ENCODE measurements at regions not wholly inside any gene's neighbourhood (a gene's known extent, or its start where the extent isn't known, plus 50 kb on each side); places are given as distances from the start of the nearest gene placed in this dataset.
A peak's percentile ranks its signal among the peaks of the same experiment; 100 is the strongest.
"Not testable (repeated sequence)": the region's sequence is repeated elsewhere in the genome, so short reads cannot be mapped to it uniquely, and the experiment has no call there.

GRCh38 chr5:17058438-17058837 is 122.3 kb upstream of the MYO10 start:
- no peaks in the 10 kb centered on the region for H3K36me3 Mint-ChIP-seq
- CTCF ChIA-PET: interaction anchor here (0.7 kb wide), 1 partner anchor 1159 kb away, joined by 3 read pairs; no protein-coding TSS in a partner anchor
- H3K4me3 Mint-ChIP-seq: no peak overlapping the region
- H3K27ac Mint-ChIP-seq: no peak overlapping the region
- peaks cover 5% of the 10 kb centered on the region for H3K9me3 Mint-ChIP-seq
- no peak for DNase-seq
- H3K4me1 Mint-ChIP-seq: no peaks in the 10 kb centered on the region
- H3K27me3 Mint-ChIP-seq: no peaks in the 10 kb centered on the region

GRCh38 chr5:17061973-17062470 is 125.9 kb upstream of the MYO10 start:
- Mint-ChIP-seq H3K4me3 (no peak overlapping the region), H3K9me3 (peaks cover 8% of the 10 kb centered on the region), H3K27ac (no peak overlapping the region), H3K27me3 (no peaks in the 10 kb centered on the region), H3K36me3 (no peaks in the 10 kb centered on the region), H3K4me1 (no peaks in the 10 kb centered on the region)
- no peak for DNase-seq
- CTCF ChIA-PET: no interaction called here

- H3K27ac Mint-ChIP-seq, H3K4me3 Mint-ChIP-seq, H3K36me3 Mint-ChIP-seq, H3K9me3 Mint-ChIP-seq, H3K27me3 Mint-ChIP-seq, CTCF ChIA-PET, DNase-seq, H3K4me1 Mint-ChIP-seq: not testable (repeated sequence)
Observed at GRCh38 chr5:17062741-17063140, 126.7 kb upstream of the MYO10 start.

GRCh38 chr5:17064241-17064640 is 128.2 kb upstream of the MYO10 start:
- CTCF ChIA-PET: no interaction called here
- Mint-ChIP-seq H3K27me3 (no peaks in the 10 kb centered on the region), H3K9me3 (peaks cover 8% of the 10 kb centered on the region), H3K4me1 (no peaks in the 10 kb centered on the region), H3K36me3 (no peaks in the 10 kb centered on the region), H3K27ac (no peak overlapping the region), H3K4me3 (no peak overlapping the region)
- DNase-seq: no peak

GRCh38 chr5:17065458-17065857 is 129.4 kb upstream of the MYO10 start:
- Mint-ChIP-seq H3K36me3 (no peaks in the 10 kb centered on the region), H3K9me3 (peaks cover 8% of the 10 kb centered on the region), H3K4me3 (no peak overlapping the region), H3K27me3 (no peaks in the 10 kb centered on the region), H3K27ac (no peak overlapping the region), H3K4me1 (no peaks in the 10 kb centered on the region)
- CTCF ChIA-PET: no interaction called here
- no peak for DNase-seq

- H3K27ac Mint-ChIP-seq, DNase-seq, CTCF ChIA-PET, H3K36me3 Mint-ChIP-seq, H3K4me1 Mint-ChIP-seq, H3K27me3 Mint-ChIP-seq, H3K9me3 Mint-ChIP-seq, H3K4me3 Mint-ChIP-seq: not testable (repeated sequence)
Observed at GRCh38 chr5:17066026-17066425, 129.9 kb upstream of the MYO10 start.

GRCh38 chr5:17067657-17068392 is 131.7 kb upstream of the MYO10 start:
- H3K9me3 Mint-ChIP-seq: peaks cover 6% of the 10 kb centered on the region
- no peaks in the 10 kb centered on the region for H3K4me1 Mint-ChIP-seq
- no peak overlapping the region for H3K27ac Mint-ChIP-seq
- no peaks in the 10 kb centered on the region for H3K36me3 Mint-ChIP-seq
- no peaks in the 10 kb centered on the region for H3K27me3 Mint-ChIP-seq
- DNase-seq: no peak
- H3K4me3 Mint-ChIP-seq: no peak overlapping the region
- CTCF ChIA-PET: no interaction called here

- H3K9me3 Mint-ChIP-seq: peaks cover 3% of the 10 kb centered on the region
- no peak overlapping the region for H3K4me3 Mint-ChIP-seq
- H3K27me3 Mint-ChIP-seq: no peaks in the 10 kb centered on the region
- CTCF ChIA-PET: no interaction called here
- no peaks in the 10 kb centered on the region for H3K4me1 Mint-ChIP-seq
- no peak overlapping the region for H3K27ac Mint-ChIP-seq
- H3K36me3 Mint-ChIP-seq: no peaks in the 10 kb centered on the region
- DNase-seq: no peak
Observed at GRCh38 chr5:17069995-17070511, 134.0 kb upstream of the MYO10 start.

- no peak for DNase-seq
- CTCF ChIA-PET: no interaction called here
- Mint-ChIP-seq H3K36me3 (no peaks in the 10 kb centered on the region), H3K4me3 (no peak overlapping the region), H3K27me3 (no peaks in the 10 kb centered on the region), H3K27ac (no peak overlapping the region), H3K4me1 (no peaks in the 10 kb centered on the region), H3K9me3 (peaks cover 3% of the 10 kb centered on the region)
Observed at GRCh38 chr5:17070647-17071046, 134.6 kb upstream of the MYO10 start.

GRCh38 chr5:17075236-17075635 is 139.1 kb upstream of the MYO10 start:
- Mint-ChIP-seq H3K27ac (no peak overlapping the region), H3K9me3 (peaks cover 2% of the 10 kb centered on the region), H3K27me3 (no peaks in the 10 kb centered on the region), H3K4me3 (no peak overlapping the region), H3K4me1 (no peaks in the 10 kb centered on the region), H3K36me3 (no peaks in the 10 kb centered on the region)
- no peak for DNase-seq
- CTCF ChIA-PET: no interaction called here

GRCh38 chr5:17076272-17076671 is 140.2 kb upstream of the MYO10 start:
- CTCF ChIA-PET: no interaction called here
- peaks cover 2% of the 10 kb centered on the region for H3K9me3 Mint-ChIP-seq
- H3K36me3 Mint-ChIP-seq: no peaks in the 10 kb centered on the region
- no peaks in the 10 kb centered on the region for H3K4me1 Mint-ChIP-seq
- no peaks in the 10 kb centered on the region for H3K27me3 Mint-ChIP-seq
- no peak for DNase-seq
- H3K4me3 Mint-ChIP-seq: no peak overlapping the region
- H3K27ac Mint-ChIP-seq: peak overlapping the region; percentile 3

- H3K27me3 Mint-ChIP-seq: no peaks in the 10 kb centered on the region
- no peaks in the 10 kb centered on the region for H3K36me3 Mint-ChIP-seq
- H3K27ac Mint-ChIP-seq: no peak overlapping the region
- DNase-seq: no peak
- H3K4me1 Mint-ChIP-seq: no peaks in the 10 kb centered on the region
- CTCF ChIA-PET: no interaction called here
- no peak overlapping the region for H3K4me3 Mint-ChIP-seq
- H3K9me3 Mint-ChIP-seq: peaks cover 2% of the 10 kb centered on the region
Observed at GRCh38 chr5:17077440-17078233, 139.8 kb upstream of the BASP1 start.

- Mint-ChIP-seq H3K4me1 (no peaks in the 10 kb centered on the region), H3K36me3 (no peaks in the 10 kb centered on the region), H3K9me3 (peaks cover 2% of the 10 kb centered on the region), H3K27ac (no peak overlapping the region), H3K27me3 (no peaks in the 10 kb centered on the region), H3K4me3 (no peak overlapping the region)
- no peak for DNase-seq
- CTCF ChIA-PET: no interaction called here
Observed at GRCh38 chr5:17079562-17079961, 137.9 kb upstream of the BASP1 start.

- no peaks in the 10 kb centered on the region for H3K4me1 Mint-ChIP-seq
Observed at GRCh38 chr5:17080361-17080760, 137.1 kb upstream of the BASP1 start.

GRCh38 chr5:17081142-17081541 is 136.3 kb upstream of the BASP1 start:
- no peaks in the 10 kb centered on the region for H3K4me1 Mint-ChIP-seq
- no peaks in the 10 kb centered on the region for H3K36me3 Mint-ChIP-seq
- H3K27ac Mint-ChIP-seq: no peak overlapping the region
- peaks cover under 1% of the 10 kb centered on the region for H3K9me3 Mint-ChIP-seq
- no peaks in the 10 kb centered on the region for H3K27me3 Mint-ChIP-seq
- CTCF ChIA-PET: no interaction called here
- no peak for DNase-seq
- H3K4me3 Mint-ChIP-seq: no peak overlapping the region

More at GRCh38 chr5:17080361-17080760, 137.1 kb upstream of the BASP1 start:
- Mint-ChIP-seq H3K36me3 (no peaks in the 10 kb centered on the region), H3K27me3 (no peaks in the 10 kb centered on the region), H3K9me3 (peaks cover 2% of the 10 kb centered on the region), H3K4me3 (no peak overlapping the region), H3K27ac (no peak overlapping the region)
- CTCF ChIA-PET: no interaction called here
- DNase-seq: no peak

All from activated naive CD4-positive, alpha-beta T cell treated with anti-CD3 and anti-CD28 coated beads, Interleukin-2, amount 10 ng/mL, durations not matched to agents 7 days and 5 days (primary cell).